ENCODE measurements at regions not wholly inside any gene's neighbourhood (a gene's known extent, or its start where the extent isn't known, plus 50 kb on each side); places are given as distances from the start of the nearest gene placed in this dataset.

GRCh38 chr21:14827468-14827867 is 237.3 kb downstream of the NRIP1 start:
- Histone ChIP-seq H3K36me3 (no peaks in the 10 kb centered on the region), H3K27ac (no peak overlapping the region), H3K9me3 (no peaks in the 10 kb centered on the region), H3K27me3 (no peaks in the 10 kb centered on the region), H3K9ac (ENCODE audit: low read depth in 2 of 2, low read length in 2 of 2) (no peak overlapping the region), H3K4me1 (no peaks in the 10 kb centered on the region), H3K4me3 (no peak overlapping the region)
- intact Hi-C loops (cut with DNase I), result no loop called here
- DNase-seq, result no peak
- TF ChIP-seq CTCF (IDR thresholded peaks at IDR 0.05), result no peak

- H3K9ac ChIP-seq (ENCODE audit: low read depth in 2 of 2, low read length in 2 of 2), result no peak overlapping the region
- intact Hi-C loops (cut with DNase I), result no loop called here
Observed at GRCh38 chr21:14826630-14827029, 238.2 kb downstream of the NRIP1 start.

GRCh38 chr21:14825514-14825974 is 239.3 kb downstream of the NRIP1 start:
- H3K4me3 ChIP-seq, result no peak overlapping the region
- H3K27me3 ChIP-seq, result no peaks in the 10 kb centered on the region
- TF ChIP-seq CTCF (IDR thresholded peaks at IDR 0.05), result no peak
- no peaks in the 10 kb centered on the region for H3K36me3 ChIP-seq
- H3K9me3 ChIP-seq, result no peaks in the 10 kb centered on the region
- DNase-seq, result no peak
- intact Hi-C loops (cut with DNase I), result no loop called here
- H3K4me1 ChIP-seq, result no peaks in the 10 kb centered on the region
- H3K27ac ChIP-seq, result no peak overlapping the region
- no peak overlapping the region for H3K9ac ChIP-seq (ENCODE audit: low read depth in 2 of 2, low read length in 2 of 2)

More at GRCh38 chr21:14826630-14827029, 238.2 kb downstream of the NRIP1 start:
- H3K4me3 ChIP-seq, result no peak overlapping the region
- no peaks in the 10 kb centered on the region for H3K27me3 ChIP-seq
- no peak for DNase-seq
- no peak for TF ChIP-seq CTCF (IDR thresholded peaks at IDR 0.05)
- no peak overlapping the region for H3K27ac ChIP-seq
- H3K4me1 ChIP-seq, result no peaks in the 10 kb centered on the region
- no peaks in the 10 kb centered on the region for H3K36me3 ChIP-seq
- H3K9me3 ChIP-seq, result no peaks in the 10 kb centered on the region

GRCh38 chr21:14824126-14824525 is 240.7 kb downstream of the NRIP1 start:
- no peaks in the 10 kb centered on the region for H3K27me3 ChIP-seq
- no peak overlapping the region for H3K27ac ChIP-seq
- H3K9me3 ChIP-seq, result no peaks in the 10 kb centered on the region
- no peak for TF ChIP-seq CTCF (IDR thresholded peaks at IDR 0.05)
- no peak for DNase-seq
- no peaks in the 10 kb centered on the region for H3K36me3 ChIP-seq
- H3K4me3 ChIP-seq, result no peak overlapping the region
- intact Hi-C loops (cut with DNase I), result no loop called here
- H3K4me1 ChIP-seq, result no peaks in the 10 kb centered on the region
- no peak overlapping the region for H3K9ac ChIP-seq (ENCODE audit: low read depth in 2 of 2, low read length in 2 of 2)

GRCh38 chr21:14817311-14817710 is 247.5 kb downstream of the NRIP1 start:
- no peak overlapping the region for H3K9ac ChIP-seq (ENCODE audit: low read depth in 2 of 2, low read length in 2 of 2)
- no peak overlapping the region for H3K4me3 ChIP-seq
- no peak for DNase-seq
- no peak overlapping the region for H3K27ac ChIP-seq
- intact Hi-C loops (cut with DNase I), result no loop called here
- no peak for TF ChIP-seq CTCF (IDR thresholded peaks at IDR 0.05)
- H3K36me3 ChIP-seq, result no peaks in the 10 kb centered on the region
- no peaks in the 10 kb centered on the region for H3K27me3 ChIP-seq
- H3K4me1 ChIP-seq, result no peaks in the 10 kb centered on the region
- H3K9me3 ChIP-seq, result no peaks in the 10 kb centered on the region

- Histone ChIP-seq H3K36me3 (no peaks in the 10 kb centered on the region), H3K4me1 (no peaks in the 10 kb centered on the region), H3K27ac (no peak overlapping the region), H3K4me3 (no peak overlapping the region), H3K9me3 (no peaks in the 10 kb centered on the region), H3K9ac (ENCODE audit: low read depth in 2 of 2, low read length in 2 of 2) (no peak overlapping the region), H3K27me3 (no peaks in the 10 kb centered on the region)
- intact Hi-C loops (cut with DNase I), result no loop called here
- TF ChIP-seq CTCF (IDR thresholded peaks at IDR 0.05), result no peak
- DNase-seq, result no peak
Observed at GRCh38 chr21:14814991-14815390, 249.8 kb downstream of the NRIP1 start.

All from colonic mucosa (tissue), 4 donors.